ENCODE measurements at regions not wholly inside any gene's neighbourhood (a gene's known extent, or its start where the extent isn't known, plus 50 kb on each side); places are given as distances from the start of the nearest gene placed in this dataset.

- intact Hi-C loops (cut with DNase I, micrococcal nuclease), result no loop called here
- no peak for ATAC-seq
- DNase-seq, result no peak
These were observed 116.0 kb upstream of the VGLL2 start for GRCh38 chr6:117149324-117149723.

GRCh38 chr6:117156741-117157140, 108.6 kb upstream of the VGLL2 start:
- no peak for DNase-seq
- ATAC-seq, result no peak
- intact Hi-C loops (cut with DNase I, micrococcal nuclease), result no loop called here

- intact Hi-C loops (cut with DNase I, micrococcal nuclease), result no loop called here
- DNase-seq (no peak), ATAC-seq (no peak)
These were observed 107.9 kb upstream of the VGLL2 start for GRCh38 chr6:117157448-117157847.

GRCh38 chr6:117165911-117166499, 99.4 kb upstream of the VGLL2 start:
- DNase-seq, result no peak
- ATAC-seq, result no peak
- intact Hi-C loops (cut with DNase I, micrococcal nuclease), result no loop called here

GRCh38 chr6:117167520-117168271, 97.7 kb upstream of the VGLL2 start:
- DNase-seq (no peak), ATAC-seq (no peak)
- intact Hi-C loops (cut with DNase I, micrococcal nuclease), result no loop called here

GRCh38 chr6:117168296-117169063, 96.9 kb upstream of the VGLL2 start:
- no peak for DNase-seq
- intact Hi-C loops (cut with DNase I, micrococcal nuclease), result no loop called here
- no peak for ATAC-seq

- ATAC-seq, result no peak
- no peak for DNase-seq
- intact Hi-C loops (cut with DNase I, micrococcal nuclease), result no loop called here
These were observed 96.2 kb upstream of the VGLL2 start for GRCh38 chr6:117169064-117169665.

GRCh38 chr6:117169781-117170281, 95.5 kb upstream of the VGLL2 start:
- no peak for ATAC-seq
- no peak for DNase-seq
- intact Hi-C loops (cut with DNase I, micrococcal nuclease), result no loop called here

GRCh38 chr6:117174835-117175360, 90.5 kb upstream of the VGLL2 start:
- ATAC-seq (peak; percentile 97), DNase-seq (no peak)
- intact Hi-C loops (cut with DNase I, micrococcal nuclease), result no loop called here

GRCh38 chr6:117188627-117189201, 76.6 kb upstream of the VGLL2 start:
- intact Hi-C loops (cut with DNase I, micrococcal nuclease), result no loop called here
- no peak for ATAC-seq
- DNase-seq, result no peak

GRCh38 chr6:117191009-117191408, 74.3 kb upstream of the VGLL2 start:
- intact Hi-C loops (cut with DNase I, micrococcal nuclease), result no loop called here
- no peak for ATAC-seq
- no peak for DNase-seq

GRCh38 chr6:117191448-117191847, 73.9 kb upstream of the VGLL2 start:
- ATAC-seq, result no peak
- no peak for DNase-seq
- intact Hi-C loops (cut with DNase I, micrococcal nuclease), result no loop called here

GRCh38 chr6:117194271-117194670, 71.1 kb upstream of the VGLL2 start:
- intact Hi-C loops (cut with DNase I, micrococcal nuclease), result no loop called here
- no peak for ATAC-seq
- DNase-seq, result no peak

- no peak for ATAC-seq
- intact Hi-C loops (cut with DNase I, micrococcal nuclease), result no loop called here
These were observed 70.4 kb upstream of the VGLL2 start for GRCh38 chr6:117194978-117195377.

GRCh38 chr6:117195728-117196127, 69.6 kb upstream of the VGLL2 start:
- ATAC-seq (no peak), DNase-seq (no peak)
- intact Hi-C loops (cut with DNase I, micrococcal nuclease), result no loop called here

More at GRCh38 chr6:117194978-117195377, 70.4 kb upstream of the VGLL2 start:
- DNase-seq, result no peak

GRCh38 chr6:117200067-117200466, 65.3 kb upstream of the VGLL2 start:
- no peak for ATAC-seq
- intact Hi-C loops (cut with DNase I, micrococcal nuclease), result no loop called here
- no peak for DNase-seq

GRCh38 chr6:117204903-117205302, 60.5 kb upstream of the VGLL2 start:
- ATAC-seq, result no peak
- no peak for DNase-seq
- intact Hi-C loops (cut with DNase I, micrococcal nuclease), result no loop called here

- no peak for DNase-seq
- no peak for ATAC-seq
- intact Hi-C loops (cut with DNase I, micrococcal nuclease), result no loop called here
These were observed 59.5 kb upstream of the VGLL2 start for GRCh38 chr6:117205876-117206275.

GRCh38 chr6:117206522-117206921, 58.8 kb upstream of the VGLL2 start:
- intact Hi-C loops (cut with DNase I, micrococcal nuclease), result no loop called here
- no peak for DNase-seq
- no peak for ATAC-seq

Measured in left colon (tissue), 2 donors.